ENCODE measurements at regions not wholly inside any gene's neighbourhood (a gene's known extent, or its start where the extent isn't known, plus 50 kb on each side); places are given as distances from the start of the nearest gene placed in this dataset.
"Not testable (repeated sequence)": the region's sequence is repeated elsewhere in the genome, so short reads cannot be mapped to it uniquely, and the experiment has no call there.

DNA sequence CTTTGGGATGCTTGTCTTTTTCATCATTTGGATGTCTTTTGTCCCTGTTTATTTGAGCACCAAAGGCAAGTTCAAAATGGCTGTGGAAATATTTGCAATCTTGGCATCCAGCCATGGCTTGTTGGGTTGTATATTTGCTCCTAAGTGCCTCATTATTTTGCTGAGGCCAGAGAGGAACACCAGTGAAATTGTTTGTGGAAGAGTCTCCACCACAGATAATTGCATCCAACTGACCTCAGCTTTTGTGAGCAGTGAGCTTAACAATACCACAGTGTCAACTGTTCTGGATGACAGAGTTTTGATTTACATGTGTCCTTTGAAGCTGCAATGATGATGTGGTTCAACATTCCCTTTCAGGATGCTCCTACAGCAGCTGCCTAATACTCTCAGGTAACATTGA, 83.0 kb upstream of the KCNAB1 start:
- DNase-seq (ENCODE audit: low spot score in 2 of 2) (no peak), ATAC-seq (ENCODE audit: low read depth) (no peak)
- peaks cover 4% of the 10 kb centered on the region for H3K4me1 Mint-ChIP-seq
- H3K27ac Mint-ChIP-seq, result no peak overlapping the region
- H3K4me3 Mint-ChIP-seq, result no peak overlapping the region
- peaks cover 3% of the 10 kb centered on the region for H3K9me3 Mint-ChIP-seq
- no peaks in the 10 kb centered on the region for H3K36me3 Mint-ChIP-seq
- no peaks in the 10 kb centered on the region for H3K27me3 Mint-ChIP-seq

- H3K27me3 Mint-ChIP-seq, result peaks cover 3% of the 10 kb centered on the region
- DNase-seq (ENCODE audit: low spot score in 2 of 2), result no peak
Measured at GRCh38 chr3:156038869-156039268, 81.5 kb upstream of the KCNAB1 start.

GRCh38 chr3:156040041-156040440, 80.3 kb upstream of the KCNAB1 start:
- Mint-ChIP-seq H3K4me3 (no peak overlapping the region), H3K27ac (no peak overlapping the region), H3K4me1 (peaks cover 4% of the 10 kb centered on the region), H3K36me3 (no peaks in the 10 kb centered on the region), H3K9me3 (peaks cover 3% of the 10 kb centered on the region), H3K27me3 (peaks cover 3% of the 10 kb centered on the region)
- ATAC-seq (ENCODE audit: low read depth) (no peak), DNase-seq (ENCODE audit: low spot score in 2 of 2) (no peak)

More at GRCh38 chr3:156038869-156039268, 81.5 kb upstream of the KCNAB1 start:
- Mint-ChIP-seq H3K27ac (no peak overlapping the region), H3K36me3 (no peaks in the 10 kb centered on the region), H3K9me3 (peaks cover 3% of the 10 kb centered on the region), H3K4me1 (peaks cover 4% of the 10 kb centered on the region), H3K4me3 (no peak overlapping the region)
- no peak for ATAC-seq (ENCODE audit: low read depth)

- not testable (repeated sequence) for H3K27me3 Mint-ChIP-seq; H3K9me3 Mint-ChIP-seq; DNase-seq (ENCODE audit: low spot score in 2 of 2); H3K27ac Mint-ChIP-seq; ATAC-seq (ENCODE audit: low read depth); H3K36me3 Mint-ChIP-seq; H3K4me3 Mint-ChIP-seq; H3K4me1 Mint-ChIP-seq
Measured at GRCh38 chr3:156041216-156041841, 79.0 kb upstream of the KCNAB1 start.

DNA sequence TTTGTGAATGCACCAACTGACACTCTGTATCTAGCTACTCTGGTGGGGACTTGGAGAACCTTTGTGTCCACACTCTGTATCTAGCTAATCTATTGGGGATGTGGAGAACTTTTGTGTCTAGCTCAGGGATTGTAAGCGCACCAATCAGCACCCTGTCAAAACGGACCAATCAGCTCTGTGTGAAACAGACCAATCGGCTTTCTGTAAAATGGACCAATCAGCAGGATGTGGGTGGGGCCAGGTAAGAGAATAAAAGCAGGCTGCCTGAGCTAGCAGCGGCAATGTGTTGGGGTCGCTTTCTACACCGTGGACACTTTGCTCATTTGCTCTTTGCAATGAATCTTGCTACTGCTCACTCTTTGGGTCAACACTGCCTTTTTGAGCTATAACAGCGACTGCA, 78.5 kb upstream of the KCNAB1 start:
- not testable (repeated sequence) for H3K27ac Mint-ChIP-seq; H3K4me1 Mint-ChIP-seq; DNase-seq (ENCODE audit: low spot score in 2 of 2); H3K4me3 Mint-ChIP-seq; H3K27me3 Mint-ChIP-seq; ATAC-seq (ENCODE audit: low read depth); H3K9me3 Mint-ChIP-seq; H3K36me3 Mint-ChIP-seq

- ATAC-seq (ENCODE audit: low read depth); H3K36me3 Mint-ChIP-seq; H3K27ac Mint-ChIP-seq; H3K27me3 Mint-ChIP-seq; H3K4me1 Mint-ChIP-seq; H3K4me3 Mint-ChIP-seq; H3K9me3 Mint-ChIP-seq: not testable (repeated sequence)
- peak; percentile 36 to 38 for DNase-seq (ENCODE audit: low spot score in 2 of 2)
Measured at GRCh38 chr3:156043832-156044633, 76.3 kb upstream of the KCNAB1 start.

DNA sequence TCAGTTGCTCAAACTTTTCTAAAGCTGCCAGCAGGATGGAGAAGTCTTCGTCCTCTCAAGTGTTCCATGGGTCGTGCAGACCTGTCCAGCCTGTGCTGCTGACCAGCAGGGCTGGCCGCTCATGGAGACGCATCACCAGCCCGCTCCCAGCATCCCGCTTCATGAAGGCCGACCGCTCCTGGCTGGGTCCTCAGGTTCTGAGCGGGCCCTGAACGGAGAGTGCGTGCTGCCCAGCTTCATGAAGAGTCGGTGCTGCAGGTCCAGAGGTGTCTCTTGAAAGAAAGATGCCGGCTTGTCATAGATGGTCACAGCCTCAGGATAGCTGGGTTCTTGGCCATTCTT, 75.8 kb upstream of the KCNAB1 start:
- Mint-ChIP-seq H3K4me3 (no peak overlapping the region), H3K27me3 (peaks cover 7% of the 10 kb centered on the region), H3K36me3 (no peaks in the 10 kb centered on the region), H3K9me3 (no peaks in the 10 kb centered on the region), H3K4me1 (no peaks in the 10 kb centered on the region), H3K27ac (no peak overlapping the region)
- no peak for ATAC-seq (ENCODE audit: low read depth)
- DNase-seq (ENCODE audit: low spot score in 2 of 2), result no peak

GRCh38 chr3:156048483-156048882, 71.9 kb upstream of the KCNAB1 start:
- not testable (repeated sequence) for ATAC-seq (ENCODE audit: low read depth); H3K27ac Mint-ChIP-seq; H3K4me1 Mint-ChIP-seq; H3K36me3 Mint-ChIP-seq; DNase-seq (ENCODE audit: low spot score in 2 of 2); H3K4me3 Mint-ChIP-seq; H3K9me3 Mint-ChIP-seq
- peaks cover 18% of the 10 kb centered on the region for H3K27me3 Mint-ChIP-seq

GRCh38 chr3:156050918-156051317, 69.5 kb upstream of the KCNAB1 start:
- Mint-ChIP-seq H3K4me3 (no peak overlapping the region), H3K4me1 (no peaks in the 10 kb centered on the region), H3K27me3 (peaks cover 20% of the 10 kb centered on the region), H3K27ac (no peak overlapping the region), H3K36me3 (no peaks in the 10 kb centered on the region), H3K9me3 (no peaks in the 10 kb centered on the region)
- DNase-seq (ENCODE audit: low spot score in 2 of 2) (no peak), ATAC-seq (ENCODE audit: low read depth) (no peak)

- no peak overlapping the region for H3K4me3 Mint-ChIP-seq
- ATAC-seq (ENCODE audit: low read depth), result no peak
Measured at GRCh38 chr3:156051651-156052050, 68.7 kb upstream of the KCNAB1 start.

DNA sequence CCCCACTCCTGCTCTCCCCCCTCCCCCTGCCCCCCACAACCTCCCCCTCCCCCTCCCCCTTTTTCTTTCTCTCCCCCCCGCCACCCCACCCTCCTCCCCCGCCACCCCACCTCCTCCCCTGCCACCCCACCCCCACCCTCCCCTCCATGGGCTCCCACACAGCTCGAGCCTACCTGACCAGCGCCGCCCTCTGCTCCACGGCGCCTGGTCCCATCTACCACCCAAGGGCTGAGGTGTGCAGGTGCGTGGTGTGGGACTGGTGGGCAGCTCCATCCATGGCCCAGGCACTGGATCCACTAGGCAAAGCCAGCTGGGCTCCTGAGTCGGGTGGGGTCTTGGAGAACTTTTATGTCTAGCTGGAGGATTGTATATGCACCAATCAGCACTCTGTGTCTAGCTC, 68.3 kb upstream of the KCNAB1 start:
- peaks cover 25% of the 10 kb centered on the region for H3K27me3 Mint-ChIP-seq

More at GRCh38 chr3:156051651-156052050, 68.7 kb upstream of the KCNAB1 start:
- H3K9me3 Mint-ChIP-seq, result no peaks in the 10 kb centered on the region
- DNase-seq (ENCODE audit: low spot score in 2 of 2), result no peak
- no peaks in the 10 kb centered on the region for H3K4me1 Mint-ChIP-seq
- peaks cover 25% of the 10 kb centered on the region for H3K27me3 Mint-ChIP-seq
- H3K27ac Mint-ChIP-seq, result no peak overlapping the region
- no peaks in the 10 kb centered on the region for H3K36me3 Mint-ChIP-seq

DNA sequence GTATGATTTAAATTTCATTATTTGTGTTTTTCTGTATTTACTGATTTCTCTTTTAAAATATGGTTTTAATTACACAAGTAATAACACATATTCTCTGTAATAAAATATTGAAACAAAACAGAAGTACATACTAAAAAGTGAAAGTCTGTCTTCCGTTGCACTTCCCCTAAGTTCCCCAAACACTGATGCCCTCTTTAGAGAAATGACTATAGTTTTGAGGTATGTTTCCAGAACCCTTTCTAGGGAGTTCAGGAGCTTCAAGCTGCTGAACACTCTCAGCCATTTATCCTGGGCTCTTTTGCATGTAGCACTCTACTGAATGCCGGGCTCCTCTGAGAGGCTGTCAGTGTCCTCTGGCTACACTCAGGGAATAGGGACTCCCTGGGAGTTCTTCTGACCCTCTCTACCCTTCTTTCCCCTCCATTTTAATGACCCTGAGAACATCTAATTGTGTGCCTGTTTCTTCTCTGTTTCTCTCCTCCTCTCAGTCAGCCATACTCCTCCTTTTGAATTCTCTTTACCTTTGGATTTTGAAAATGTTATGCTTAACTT, 60.4 kb upstream of the KCNAB1 start:
- H3K9me3 Mint-ChIP-seq, result no peaks in the 10 kb centered on the region
- no peaks in the 10 kb centered on the region for H3K36me3 Mint-ChIP-seq
- no peak overlapping the region for H3K27ac Mint-ChIP-seq
- no peak overlapping the region for H3K4me3 Mint-ChIP-seq
- ATAC-seq (ENCODE audit: low read depth) (no peak), DNase-seq (ENCODE audit: low spot score in 2 of 2) (no peak)
- H3K27me3 Mint-ChIP-seq, result peaks cover 11% of the 10 kb centered on the region
- H3K4me1 Mint-ChIP-seq, result peaks cover 9% of the 10 kb centered on the region

More for the DNA sequence above, 68.3 kb upstream of the KCNAB1 start:
- Mint-ChIP-seq H3K36me3 (no peaks in the 10 kb centered on the region), H3K4me1 (no peaks in the 10 kb centered on the region), H3K4me3 (no peak overlapping the region), H3K27ac (no peak overlapping the region), H3K9me3 (no peaks in the 10 kb centered on the region)
- DNase-seq (ENCODE audit: low spot score in 2 of 2), result no peak
- ATAC-seq (ENCODE audit: low read depth), result no peak

DNA sequence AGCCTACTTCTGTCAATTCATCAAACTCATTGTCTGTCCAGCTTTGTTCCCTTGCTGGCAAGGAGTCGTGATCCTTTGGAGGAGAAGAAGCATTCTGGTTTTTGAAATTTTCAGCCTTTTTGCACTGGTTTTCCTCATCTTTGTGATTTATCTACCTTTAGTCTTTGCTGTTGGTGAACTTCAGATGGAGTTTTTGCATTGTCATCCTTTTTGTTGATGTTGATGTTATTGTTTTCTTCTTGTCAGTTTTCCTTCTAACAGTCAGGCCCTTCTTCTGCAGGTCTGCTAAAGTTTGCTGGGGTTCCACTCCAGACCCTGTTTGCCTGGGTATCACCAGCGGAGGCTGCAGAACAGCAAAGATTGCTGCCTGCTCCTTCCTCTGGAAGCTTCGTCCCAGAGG, 52.2 kb upstream of the KCNAB1 start:
- not testable (repeated sequence) for H3K27me3 Mint-ChIP-seq; DNase-seq (ENCODE audit: low spot score in 2 of 2); H3K4me3 Mint-ChIP-seq; H3K4me1 Mint-ChIP-seq; H3K9me3 Mint-ChIP-seq; H3K27ac Mint-ChIP-seq; H3K36me3 Mint-ChIP-seq; ATAC-seq (ENCODE audit: low read depth)

DNA sequence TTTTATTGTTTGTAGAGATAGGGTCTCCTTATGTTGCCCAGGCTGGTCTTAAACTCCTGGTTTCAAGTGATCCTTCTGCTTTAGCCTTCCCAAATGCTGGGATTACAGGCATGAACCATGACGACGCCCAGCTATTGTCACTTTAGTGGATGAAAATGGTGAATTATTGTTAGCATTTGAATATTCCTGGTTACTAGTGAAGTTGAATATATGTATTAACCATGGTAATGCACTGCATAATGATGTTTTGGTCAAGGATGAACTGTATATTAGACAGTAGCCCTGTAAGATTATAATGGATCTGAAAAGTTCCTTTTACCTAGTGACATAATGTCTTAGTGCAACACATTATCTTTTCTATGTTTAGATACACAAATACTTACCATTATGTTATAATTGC, 50.4 kb upstream of the KCNAB1 start:
- H3K27ac Mint-ChIP-seq, result no peak overlapping the region
- ATAC-seq (ENCODE audit: low read depth) (no peak), DNase-seq (ENCODE audit: low spot score in 2 of 2) (no peak)
- peaks cover 3% of the 10 kb centered on the region for H3K27me3 Mint-ChIP-seq
- H3K36me3 Mint-ChIP-seq, result no peaks in the 10 kb centered on the region
- H3K4me1 Mint-ChIP-seq, result no peaks in the 10 kb centered on the region
- H3K4me3 Mint-ChIP-seq, result no peak overlapping the region
- H3K9me3 Mint-ChIP-seq, result no peaks in the 10 kb centered on the region
